Stomach (tissue), 8 donors: ENCODE measurements at regions not wholly inside any gene's neighbourhood (a gene's known extent, or its start where the extent isn't known, plus 50 kb on each side); places are given as distances from the start of the nearest gene placed in this dataset.

ENCODE experiments used
- DNase-seq, 2 donors: peaks; one replicate each; pipeline versions ENCODE4 v3.0.0 to v3.0.0-alpha.2; 2013 to 2019
- H3K27ac ChIP-seq, 5 donors: fragments of 200-600 bp in 4 of 5; sonication (generic) in 4 of 5; one replicate each; pipeline ENCODE4 v1.5.1; 2013 to 2019; ENCODE audit warnings: mild to moderate bottlenecking in 1 of 5, moderate library complexity in 1 of 5
- H3K27me3 ChIP-seq, 3 donors: fragments of 200-600 bp; sonication (generic); one replicate each; pipeline ENCODE4 v1.5.1; 2017 to 2019; ENCODE audit warnings: mixed run types in 1 of 3
- H3K36me3 ChIP-seq, 4 donors: fragments of 200-600 bp; sonication (generic); 1 replicate in 3 of 4; 2 replicates in 1 of 4; pipeline ENCODE4 v1.5.1; 2016 to 2019
- H3K4me1 ChIP-seq, 4 donors: fragments of 200-600 bp; sonication (generic); one replicate each; pipeline ENCODE4 v1.5.1; 2016 to 2019
- H3K4me3 ChIP-seq, 4 donors: fragments of 200-600 bp; sonication (generic) in 3 of 4; one replicate each; pipeline ENCODE4 v1.5.1; 2016 to 2019; ENCODE audit warnings: mild to moderate bottlenecking in 1 of 4
- H3K9me3 ChIP-seq, 4 donors: fragments of 200-600 bp; sonication (generic); one replicate each; pipeline ENCODE4 v1.5.1; 2016 to 2019
- CTCF ChIP-seq, 7 experiments: fragments of 450-650 bp in 4 of 7; fragments of 200-600 bp in 3 of 7; sonication (generic) in 3 of 7; IDR thresholded peaks; one replicate each; pipeline ENCODE4 v1.5.1; 2016 to 2019; ENCODE audit warnings: antibody characterized with exemption in 7 of 7, control low read depth in 2 of 7, mild to moderate bottlenecking in 1 of 7
- EP300 ChIP-seq: sonication (generic); formaldehyde crosslinking; IDR thresholded peaks from one replicate; pipeline ENCODE4 v1.6.1; 2017; ENCODE audit warnings: antibody characterized with exemption
- POLR2A ChIP-seq, 4 donors: fragments of 450-650 bp; IDR thresholded peaks; one replicate each; pipeline ENCODE4 v1.6.1; 2016; ENCODE audit warnings: antibody characterized with exemption in 4 of 4, control low read depth in 2 of 4, mild to moderate bottlenecking in 1 of 4, moderate library complexity in 1 of 4
- POLR2AphosphoS5 ChIP-seq, 3 donors: sonication (generic); formaldehyde crosslinking; IDR thresholded peaks; one replicate each; pipeline ENCODE4 v1.6.1; 2016; ENCODE audit warnings: antibody characterized with exemption in 3 of 3
- WGBS, 5 donors: extraction: QIAGEN DNeasy Blood & Tissue Kit in 3 of 5; methylation state at CpG; one replicate each; pipeline versions ENCODE4 v1.1.5 to v1.1.7; 2013 to 2018; 5-methylcytosine and 5-hydroxymethylcytosine counted together
- intact Hi-C: fragments of 100-400 bp; cut with DNase I; formaldehyde crosslinking; loops from one replicate; pipeline ENCODE4 v1.15.1; 2023; ENCODE audit warnings: low total_unique reads
- donor health status: healthy with polysubstance abuse.
- donor health status: Bipolar disorder and iron deficiency.
- donor health status: healthy.

DNA sequence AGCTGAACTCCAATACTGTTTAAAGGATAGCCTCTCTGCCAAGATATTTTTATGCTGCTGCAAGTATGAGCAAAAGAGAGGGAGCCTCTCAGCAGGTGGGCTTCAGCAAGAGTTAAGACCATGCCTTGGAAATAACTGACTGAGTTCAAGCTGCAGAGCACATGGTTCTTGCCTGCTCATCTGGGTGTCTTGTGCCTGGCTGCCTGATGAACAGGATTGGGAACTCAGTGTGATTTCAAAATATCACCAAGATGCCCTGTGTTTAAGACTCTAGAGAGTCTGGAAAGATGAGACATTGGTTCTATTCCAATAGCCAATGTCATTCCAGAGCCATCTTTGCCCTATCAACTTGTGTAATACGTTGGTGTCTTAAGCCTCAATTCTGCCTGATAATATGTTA, 147.5 kb upstream of the VEPH1 start:
- no peak for TF ChIP-seq EP300
- TF ChIP-seq POLR2AphosphoS5 (IDR thresholded peaks at IDR 0.05) = no peak
- TF ChIP-seq CTCF (IDR thresholded peaks at IDR 0.05) = no peak
- no peak for TF ChIP-seq POLR2A (IDR thresholded peaks at IDR 0.05)
- intact Hi-C loops = no loop called here
- WGBS, 5 donors = 55 to 71% (median 61%) methylated on average over 1 of the region's 1 CpG
- no peaks in the 10 kb centered on the region for H3K4me1 ChIP-seq
- DNase-seq = no peak
- no peaks in the 10 kb centered on the region for H3K36me3 ChIP-seq
- no peaks in the 10 kb centered on the region for H3K9me3 ChIP-seq
- H3K27ac ChIP-seq = no peak overlapping the region
- no peaks in the 10 kb centered on the region for H3K27me3 ChIP-seq
- no peak overlapping the region for H3K4me3 ChIP-seq

DNA sequence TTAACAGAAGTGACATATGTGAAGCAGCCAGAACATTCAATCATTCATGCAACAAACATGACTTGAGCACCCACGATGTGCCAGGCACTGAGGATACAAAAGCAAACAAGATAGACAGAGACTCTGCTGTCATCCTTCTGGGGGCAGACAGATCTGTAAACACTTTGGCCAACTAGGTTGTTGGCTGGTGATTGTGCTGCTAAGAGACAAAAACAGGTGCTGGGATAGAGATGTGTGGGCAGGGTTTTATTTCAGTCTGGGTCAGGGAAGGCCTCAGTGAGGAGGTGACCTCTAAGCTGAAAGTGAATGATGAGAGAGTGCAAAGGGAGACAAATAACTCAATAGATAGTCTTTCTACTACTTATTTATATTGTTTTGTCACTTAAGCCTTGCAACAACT, 147.0 kb upstream of the VEPH1 start:
- H3K4me3 ChIP-seq = no peak overlapping the region
- H3K36me3 ChIP-seq = no peaks in the 10 kb centered on the region
- 13 to 30% (median 18%) methylated on average over 1 of the region's 1 CpG for WGBS, 5 donors
- no peak for TF ChIP-seq POLR2AphosphoS5 (IDR thresholded peaks at IDR 0.05)
- TF ChIP-seq EP300 = no peak
- no peak for TF ChIP-seq CTCF (IDR thresholded peaks at IDR 0.05)
- no peak for TF ChIP-seq POLR2A (IDR thresholded peaks at IDR 0.05)
- H3K4me1 ChIP-seq = no peaks in the 10 kb centered on the region
- DNase-seq = no peak
- intact Hi-C loops = no loop called here
- H3K27ac ChIP-seq = no peak overlapping the region
- H3K27me3 ChIP-seq = no peaks in the 10 kb centered on the region
- H3K9me3 ChIP-seq = no peaks in the 10 kb centered on the region

DNA sequence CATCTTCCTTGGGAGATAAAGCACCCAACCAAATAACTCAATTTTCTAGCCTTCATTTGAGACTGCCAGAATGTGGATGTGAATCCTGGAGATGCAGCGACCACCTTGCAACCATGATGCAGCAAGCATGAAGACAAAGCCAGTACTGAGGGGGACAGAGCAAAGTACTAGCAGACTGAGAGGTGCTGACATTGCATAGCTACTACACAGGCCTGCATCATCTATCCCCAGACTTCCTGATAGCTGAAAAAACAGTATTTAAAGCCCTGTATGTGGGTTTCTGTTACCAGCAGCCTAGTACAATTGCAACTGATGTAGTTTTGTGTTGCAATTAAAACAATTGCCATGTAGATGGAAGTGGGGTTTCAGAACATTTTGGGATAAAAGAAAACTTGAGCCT, 146.3 kb upstream of the VEPH1 start:
- H3K9me3 ChIP-seq = no peaks in the 10 kb centered on the region
- H3K4me1 ChIP-seq = no peaks in the 10 kb centered on the region
- no peaks in the 10 kb centered on the region for H3K27me3 ChIP-seq
- intact Hi-C loops = no loop called here
- TF ChIP-seq POLR2A (IDR thresholded peaks at IDR 0.05) (no peak), CTCF (IDR thresholded peaks at IDR 0.05) (no peak), POLR2AphosphoS5 (IDR thresholded peaks at IDR 0.05) (no peak), EP300 (no peak)
- DNase-seq = no peak
- no peak overlapping the region for H3K27ac ChIP-seq
- H3K4me3 ChIP-seq = no peak overlapping the region
- no peaks in the 10 kb centered on the region for H3K36me3 ChIP-seq
- 61 to 82% (median 80%) methylated on average over 1 of the region's 1 CpG for WGBS, 5 donors

DNA sequence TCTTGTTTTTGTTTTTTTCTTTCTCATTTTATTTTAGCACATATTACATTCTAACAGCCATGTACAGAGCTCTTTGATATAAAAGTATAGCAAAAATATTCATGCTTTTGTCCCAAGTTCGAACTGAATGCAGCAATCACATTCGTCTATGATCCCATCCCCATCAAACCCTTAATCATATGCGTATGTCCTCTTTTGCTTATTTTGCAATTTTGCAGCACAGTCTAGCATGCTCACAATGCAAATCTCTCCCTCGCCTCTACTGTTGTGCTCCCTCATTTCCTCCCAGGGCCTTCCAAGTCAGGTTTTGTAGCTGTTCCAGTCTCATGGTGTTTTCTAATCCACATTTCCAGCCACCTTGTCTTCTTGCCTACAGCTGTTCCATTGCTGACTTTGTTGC, 144.6 kb upstream of the VEPH1 start:
- TF ChIP-seq EP300 (no peak), CTCF (IDR thresholded peaks at IDR 0.05) (no peak), POLR2AphosphoS5 (IDR thresholded peaks at IDR 0.05) (no peak), POLR2A (IDR thresholded peaks at IDR 0.05) (no peak)

More for the DNA sequence above, 144.6 kb upstream of the VEPH1 start:
- Histone ChIP-seq H3K27ac (no peak overlapping the region), H3K9me3 (no peaks in the 10 kb centered on the region), H3K27me3 (no peaks in the 10 kb centered on the region), H3K4me3 (no peak overlapping the region), H3K4me1 (no peaks in the 10 kb centered on the region), H3K36me3 (no peaks in the 10 kb centered on the region)
- no peak for DNase-seq
- intact Hi-C loops = no loop called here
- WGBS, 5 donors = 83 to 90% (median 87%) methylated on average over 4 of the region's 4 CpGs
